EH (cell line): ENCODE measurements at regions not wholly inside any gene's neighbourhood (a gene's known extent, or its start where the extent isn't known, plus 50 kb on each side); places are given as distances from the start of the nearest gene placed in this dataset.

Experiments used
- DNase-seq: peaks from one replicate; pipeline ENCODE4 v3.0.0-alpha.2; 2015; ENCODE audit warnings: low read depth

GRCh38 chr5:8138884-8139283 is 269.9 kb downstream of the MTRR start:
- DNase-seq, result no peak

- no peak for DNase-seq
Observed at GRCh38 chr5:8150791-8151190, 281.8 kb downstream of the MTRR start.

- no peak for DNase-seq
Observed at GRCh38 chr5:8156706-8157105, 287.8 kb downstream of the MTRR start.

DNA sequence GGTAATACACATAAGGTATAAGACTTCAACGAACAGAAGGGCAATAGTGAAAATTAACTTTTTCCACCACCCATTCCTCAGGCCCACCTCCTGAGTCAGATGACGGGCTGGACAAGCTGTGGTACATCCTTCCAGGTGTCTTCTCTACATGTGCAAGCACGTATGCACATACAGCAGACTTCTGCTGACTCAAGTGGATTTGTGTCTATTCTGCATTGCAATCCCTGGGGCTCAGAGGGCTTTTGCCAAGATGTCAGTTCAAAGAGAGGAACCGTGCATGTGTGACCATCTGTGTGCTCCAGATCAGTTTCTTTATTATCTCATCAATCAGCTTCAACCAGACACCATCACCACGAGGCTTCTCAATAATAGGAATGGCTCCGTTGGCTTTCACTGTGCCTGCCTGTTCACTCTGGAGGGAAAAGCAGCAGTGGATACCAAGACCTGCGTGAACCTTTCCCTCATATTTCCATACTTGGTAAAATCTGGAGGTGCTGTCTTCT is 288.4 kb downstream of the MTRR start:
- DNase-seq, result no peak

DNA sequence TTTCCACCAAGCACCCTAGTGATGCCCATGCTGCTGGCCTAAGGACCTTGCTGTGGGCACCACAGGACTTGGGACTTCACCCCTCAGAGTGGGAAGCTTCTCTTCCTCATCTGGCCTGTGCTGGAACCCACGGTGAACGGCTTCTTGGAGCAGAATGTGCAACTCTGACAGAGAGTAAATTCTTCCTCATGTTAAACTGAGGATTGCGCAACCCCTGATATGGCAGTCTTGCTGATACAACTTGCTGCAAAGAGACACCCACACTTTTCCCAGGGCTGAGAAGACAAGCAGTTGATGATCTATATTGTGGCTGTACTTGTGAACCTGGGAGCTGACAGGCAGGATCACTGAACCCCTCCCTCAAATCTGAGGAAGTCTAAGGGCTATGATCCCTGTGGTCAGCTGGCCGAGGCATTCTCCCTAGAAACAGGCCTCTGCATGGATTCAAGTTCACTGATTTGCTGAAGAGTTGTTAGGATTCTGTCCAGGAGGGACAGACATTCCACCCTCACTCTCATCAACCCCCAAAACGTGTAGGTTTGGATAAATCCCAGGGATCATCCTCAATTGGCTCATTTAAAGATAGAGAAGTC is 307.2 kb downstream of the MTRR start:
- no peak for DNase-seq

- DNase-seq, result peak; percentile 24
Observed at GRCh38 chr5:8184455-8185063, 315.6 kb downstream of the MTRR start.

DNA sequence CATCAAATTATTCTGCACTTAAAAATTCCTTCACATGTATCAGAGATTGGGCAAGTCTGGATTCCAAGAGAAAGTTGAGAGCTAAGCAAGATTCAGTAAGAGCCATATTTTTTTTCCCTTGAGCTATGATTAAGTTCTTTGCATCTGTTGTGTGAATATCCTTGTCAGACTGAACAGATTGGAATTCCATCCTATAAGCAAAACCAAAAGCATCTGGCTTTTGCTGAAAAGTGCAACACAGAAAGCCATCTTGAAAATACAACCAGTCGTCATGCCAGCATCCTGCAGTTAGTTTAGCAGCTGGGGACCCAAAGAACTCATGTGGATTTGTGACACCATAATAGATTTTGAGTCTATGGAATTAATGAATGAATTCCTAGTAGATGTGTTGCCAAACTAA is 316.9 kb downstream of the MTRR start:
- no peak for DNase-seq

DNA sequence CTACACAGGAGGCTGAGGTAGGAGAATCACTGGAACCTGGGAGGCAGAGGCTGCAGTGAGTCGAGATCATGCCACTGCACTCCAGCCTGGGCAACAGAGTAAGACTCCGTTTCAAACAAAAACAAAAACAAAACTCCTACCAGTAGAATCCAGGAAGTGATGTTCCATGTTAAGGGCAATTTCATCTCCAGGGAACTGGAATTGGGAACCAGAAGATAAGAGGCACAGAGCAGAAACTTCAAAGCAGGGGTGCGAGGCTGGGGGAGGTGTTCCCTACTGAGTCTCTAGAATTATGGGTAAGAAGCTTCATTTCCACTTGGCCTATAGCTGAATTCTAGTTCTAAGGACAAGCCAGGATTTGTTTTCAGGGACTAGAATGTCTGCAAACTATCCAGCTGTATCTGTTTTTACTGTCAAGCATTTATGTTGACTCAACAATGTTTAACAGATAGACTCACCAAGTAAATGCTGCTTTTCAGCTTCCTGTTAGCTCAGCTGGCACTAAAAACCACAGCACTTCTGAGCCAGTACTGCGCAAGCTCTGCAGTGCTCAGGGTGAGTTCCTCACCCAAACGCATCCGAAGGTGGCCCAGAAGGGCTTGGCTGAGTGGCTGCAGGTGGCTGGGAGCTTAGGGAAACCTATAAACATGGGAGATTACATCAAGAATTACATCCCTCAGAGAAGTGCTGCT is 320.1 kb downstream of the MTRR start:
- DNase-seq, result no peak

DNA sequence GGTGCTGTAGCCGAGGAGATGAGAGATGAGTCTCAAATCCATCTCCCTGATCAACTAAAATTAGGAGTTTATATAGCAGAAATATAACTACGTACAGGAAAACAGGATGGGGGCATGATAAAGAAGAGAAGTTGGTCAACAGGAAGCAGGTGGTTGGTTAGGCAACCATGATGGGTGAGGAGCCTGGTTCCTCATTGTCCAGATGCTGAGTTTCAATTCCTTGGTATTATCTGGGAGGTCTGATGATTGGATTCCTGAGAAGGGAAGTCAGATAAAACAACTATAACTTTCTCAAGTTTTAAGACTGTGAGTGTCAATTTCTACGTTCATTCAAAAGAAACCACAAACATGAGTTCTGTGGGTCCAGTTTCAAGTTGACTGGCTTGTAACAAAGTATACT is 323.9 kb downstream of the MTRR start:
- no peak for DNase-seq

GRCh38 chr5:8196061-8196460 is 327.1 kb downstream of the MTRR start:
- DNase-seq, result no peak

GRCh38 chr5:8208307-8208706 is 339.4 kb downstream of the MTRR start:
- no peak for DNase-seq

DNA sequence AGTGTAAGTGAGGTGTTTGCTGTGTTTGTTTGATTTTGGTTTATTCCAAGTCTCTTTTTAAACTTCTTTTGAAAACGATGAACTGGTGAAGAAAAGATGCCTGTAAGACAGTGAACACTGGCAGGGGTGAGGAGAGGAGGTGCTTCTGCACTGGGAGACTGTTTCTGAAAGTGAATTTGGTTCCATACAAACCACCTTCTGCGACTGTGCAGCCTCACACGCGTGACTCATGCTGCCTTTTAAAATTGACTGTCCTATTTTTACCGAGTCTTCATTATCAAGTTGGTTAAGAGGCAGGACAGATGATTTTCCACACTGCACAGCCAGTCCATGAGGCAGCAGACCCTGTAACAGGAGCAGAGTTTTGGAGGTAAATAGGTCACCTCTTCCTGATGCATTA is 340.6 kb downstream of the MTRR start:
- no peak for DNase-seq

- DNase-seq, result no peak
Observed at GRCh38 chr5:8213701-8214240, 344.8 kb downstream of the MTRR start.

GRCh38 chr5:8216921-8217320 is 348.0 kb downstream of the MTRR start:
- no peak for DNase-seq

GRCh38 chr5:8226148-8226547 is 357.2 kb downstream of the MTRR start:
- no peak for DNase-seq

- DNase-seq, result no peak
Observed at GRCh38 chr5:8227112-8227511, 358.2 kb downstream of the MTRR start.

- no peak for DNase-seq
Observed at GRCh38 chr5:8229551-8229950, 360.6 kb downstream of the MTRR start.

GRCh38 chr5:8230868-8231267 is 361.9 kb downstream of the MTRR start:
- no peak for DNase-seq

GRCh38 chr5:8233479-8233878 is 364.5 kb downstream of the MTRR start:
- DNase-seq, result no peak

DNA sequence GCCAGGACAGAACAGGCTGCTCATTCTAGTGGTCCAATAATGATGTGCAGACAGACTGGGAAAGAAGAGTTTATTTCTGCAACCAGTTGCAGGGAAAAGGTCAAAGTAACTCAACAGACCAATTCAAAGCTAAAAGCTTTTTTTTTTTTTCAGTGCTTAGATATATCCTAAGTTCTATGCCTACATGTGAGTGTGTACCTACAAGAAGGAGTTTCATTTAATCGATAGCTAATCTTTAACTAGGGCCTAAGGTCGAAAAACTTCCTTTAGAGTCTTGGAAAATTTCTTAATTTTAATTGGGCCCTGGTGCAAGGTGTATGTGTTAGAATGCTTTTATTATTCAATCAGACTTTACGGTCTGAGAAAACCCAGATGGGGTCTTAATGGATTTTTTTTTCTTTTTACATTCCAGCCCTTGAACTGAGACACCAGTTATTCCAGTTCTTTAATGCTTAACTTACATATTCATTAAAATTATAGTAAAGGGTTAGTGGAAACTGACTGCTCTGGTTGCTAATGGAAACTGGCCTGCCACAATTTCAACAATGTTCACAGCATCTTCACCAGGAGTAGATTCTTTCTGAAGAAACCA is 365.3 kb downstream of the MTRR start:
- DNase-seq, result no peak

DNA sequence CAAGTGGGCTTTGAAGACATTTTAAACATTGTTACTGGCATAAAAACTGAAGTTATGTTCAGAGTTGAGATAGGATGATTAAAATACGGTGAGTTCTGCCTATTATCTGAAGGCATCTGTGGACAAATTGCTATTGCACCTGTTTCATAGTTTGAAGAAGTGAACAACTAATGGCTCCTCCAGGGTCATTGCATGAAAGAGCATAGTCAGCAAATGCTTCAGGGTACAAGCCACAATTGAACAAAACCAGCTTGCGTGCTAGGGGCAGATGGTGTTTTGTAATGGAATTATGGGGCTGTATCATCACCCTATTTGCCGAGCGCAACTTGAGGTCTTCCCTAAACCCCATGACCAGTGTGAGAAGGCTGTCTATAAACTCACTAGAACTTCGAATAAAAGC is 369.1 kb downstream of the MTRR start:
- no peak for DNase-seq

- no peak for DNase-seq
Observed at GRCh38 chr5:8239198-8239597, 370.2 kb downstream of the MTRR start.

- DNase-seq, result no peak
Observed at GRCh38 chr5:8239646-8240045, 370.7 kb downstream of the MTRR start.
